ENCODE measurements at regions not wholly inside any gene's neighbourhood (a gene's known extent, or its start where the extent isn't known, plus 50 kb on each side); places are given as distances from the start of the nearest gene placed in this dataset.

DNA sequence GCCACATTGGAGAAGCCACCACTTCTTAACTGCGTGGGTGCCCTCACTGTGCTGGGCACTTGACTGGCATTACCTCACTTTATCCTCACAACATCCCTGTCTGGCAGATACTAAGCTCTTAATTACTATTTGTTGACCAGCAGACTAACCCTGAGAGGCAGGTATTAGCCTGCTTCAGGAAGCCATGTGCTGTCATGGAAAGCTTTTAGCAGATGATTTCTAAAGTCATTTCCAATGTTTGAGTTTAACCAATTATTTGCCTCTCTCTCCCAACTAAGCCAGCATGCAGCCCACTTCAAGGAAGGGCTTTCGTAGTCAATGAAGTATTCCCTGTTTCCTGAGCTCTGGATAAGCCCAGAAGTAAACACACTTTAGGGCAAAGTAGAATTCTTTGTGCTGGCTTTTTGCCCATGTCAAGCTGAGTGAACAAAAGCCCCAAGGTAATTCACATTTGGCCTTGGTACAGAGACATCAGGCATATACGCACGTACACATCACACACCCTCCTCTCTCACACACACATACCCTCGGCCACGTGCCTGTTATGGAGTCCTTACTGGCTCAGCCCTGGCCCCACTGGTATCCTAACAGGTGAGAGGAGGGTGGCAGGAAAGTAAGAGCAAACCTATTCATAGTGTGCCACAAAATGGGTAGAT, 108.6 kb downstream of the C1D start (continued):
- TF ChIP-seq ZNF337 (CRISPR knock-in tag; IDR thresholded peaks at IDR 0.05; ENCODE audit: borderline replicate concordance, low read depth) (no peak), ZNF788 (CRISPR knock-in tag; IDR thresholded peaks at IDR 0.05; ENCODE audit: borderline replicate concordance) (peak; percentile 82; the same call in 1 of the 2 replicates), TFDP1 (CRISPR knock-in tag; IDR thresholded peaks at IDR 0.05; ENCODE audit: borderline replicate concordance) (peak; percentile 86; the same call in 1 of the 2 replicates), PAXIP1 (CRISPR knock-in tag; conservative IDR thresholded peaks at IDR 0.05) (peak; percentile 86), USF2 (IDR thresholded peaks at IDR 0.05; ENCODE audit: low read depth, low read length) (no peak), USF2 (CRISPR knock-in tag; IDR thresholded peaks at IDR 0.05; ENCODE audit: borderline replicate concordance) (no peak), FOXC1 (CRISPR knock-in tag; IDR thresholded peaks at IDR 0.05; ENCODE audit: borderline replicate concordance) (no peak; the same call in 1 of the 2 replicates), SP2 (CRISPR knock-in tag; IDR thresholded peaks at IDR 0.05) (no peak), NR2C2 (CRISPR knock-in tag; IDR thresholded peaks at IDR 0.05; ENCODE audit: borderline replicate concordance) (no peak), MLXIP (CRISPR knock-in tag; IDR thresholded peaks at IDR 0.05; ENCODE audit: borderline replicate concordance) (no peak), ZEB1 (IDR thresholded peaks at IDR 0.05; ENCODE audit: insufficient replicate concordance, low read depth) (peak; percentile 47), BRD4 (CRISPR knock-in tag; IDR thresholded peaks at IDR 0.05) (no peak)
- TF ChIP-seq, protein P1, sequence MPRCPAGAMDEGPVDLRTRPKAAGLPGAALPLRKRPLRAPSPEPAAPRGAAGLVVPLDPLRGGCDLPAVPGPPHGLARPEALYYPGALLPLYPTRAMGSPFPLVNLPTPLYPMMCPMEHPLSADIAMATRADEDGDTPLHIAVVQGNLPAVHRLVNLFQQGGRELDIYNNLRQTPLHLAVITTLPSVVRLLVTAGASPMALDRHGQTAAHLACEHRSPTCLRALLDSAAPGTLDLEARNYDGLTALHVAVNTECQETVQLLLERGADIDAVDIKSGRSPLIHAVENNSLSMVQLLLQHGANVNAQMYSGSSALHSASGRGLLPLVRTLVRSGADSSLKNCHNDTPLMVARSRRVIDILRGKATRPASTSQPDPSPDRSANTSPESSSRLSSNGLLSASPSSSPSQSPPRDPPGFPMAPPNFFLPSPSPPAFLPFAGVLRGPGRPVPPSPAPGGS (CRISPR knock-in tag; IDR thresholded peaks at IDR 0.05), result no peak
- TF ChIP-seq, protein P2, sequence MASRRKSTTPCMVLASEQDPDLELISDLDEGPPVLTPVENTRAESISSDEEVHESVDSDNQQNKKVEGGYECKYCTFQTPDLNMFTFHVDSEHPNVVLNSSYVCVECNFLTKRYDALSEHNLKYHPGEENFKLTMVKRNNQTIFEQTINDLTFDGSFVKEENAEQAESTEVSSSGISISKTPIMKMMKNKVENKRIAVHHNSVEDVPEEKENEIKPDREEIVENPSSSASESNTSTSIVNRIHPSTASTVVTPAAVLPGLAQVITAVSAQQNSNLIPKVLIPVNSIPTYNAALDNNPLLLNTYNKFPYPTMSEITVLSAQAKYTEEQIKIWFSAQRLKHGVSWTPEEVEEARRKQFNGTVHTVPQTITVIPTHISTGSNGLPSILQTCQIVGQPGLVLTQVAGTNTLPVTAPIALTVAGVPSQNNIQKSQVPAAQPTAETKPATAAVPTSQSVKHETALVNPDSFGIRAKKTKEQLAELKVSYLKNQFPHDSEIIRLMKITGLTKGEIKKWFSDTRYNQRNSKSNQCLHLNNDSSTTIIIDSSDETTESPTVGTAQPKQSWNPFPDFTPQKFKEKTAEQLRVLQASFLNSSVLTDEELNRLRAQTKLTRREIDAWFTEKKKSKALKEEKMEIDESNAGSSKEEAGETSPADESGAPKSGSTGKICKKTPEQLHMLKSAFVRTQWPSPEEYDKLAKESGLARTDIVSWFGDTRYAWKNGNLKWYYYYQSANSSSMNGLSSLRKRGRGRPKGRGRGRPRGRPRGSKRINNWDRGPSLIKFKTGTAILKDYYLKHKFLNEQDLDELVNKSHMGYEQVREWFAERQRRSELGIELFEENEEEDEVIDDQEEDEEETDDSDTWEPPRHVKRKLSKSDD (CRISPR knock-in tag; IDR thresholded peaks at IDR 0.05; ENCODE audit: low read depth), result peak; percentile 45; the same call in 1 of the 2 replicates
